VCaP (cell line): ENCODE measurements at regions not wholly inside any gene's neighbourhood (a gene's known extent, or its start where the extent isn't known, plus 50 kb on each side); places are given as distances from the start of the nearest gene placed in this dataset.

ENCODE experiments used
- H3K27ac ChIP-seq: fragments of 450-650 bp; 2 replicates; pipeline ENCODE4 v1.5.1; 2017
- TF ChIP-seq, protein P1 (sequence below): fragments of 450-650 bp; conservative IDR thresholded peaks from 2 replicates; pipeline ENCODE4 v1.5.1; 2017; ENCODE audit warnings: mild to moderate bottlenecking, moderate library complexity

DNA sequence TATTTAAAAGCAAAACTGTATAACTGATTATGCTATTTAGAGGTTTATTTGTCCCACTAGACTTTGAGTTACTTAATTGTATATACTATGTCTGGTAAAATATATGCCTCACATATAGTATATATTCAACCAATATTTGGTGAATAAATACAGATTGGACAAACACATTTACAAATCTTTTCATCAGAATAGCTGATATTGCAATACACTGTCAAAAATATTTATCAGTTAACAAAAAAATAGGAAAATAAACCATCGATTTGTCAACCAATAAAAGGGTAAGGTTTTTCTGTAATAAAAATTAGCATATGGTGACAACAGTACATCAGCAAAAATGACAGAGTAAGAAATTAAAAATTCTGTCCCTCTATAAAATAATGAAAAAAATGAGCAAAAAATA is 889.9 kb upstream of the INTU start:
- TF ChIP-seq, protein P1, sequence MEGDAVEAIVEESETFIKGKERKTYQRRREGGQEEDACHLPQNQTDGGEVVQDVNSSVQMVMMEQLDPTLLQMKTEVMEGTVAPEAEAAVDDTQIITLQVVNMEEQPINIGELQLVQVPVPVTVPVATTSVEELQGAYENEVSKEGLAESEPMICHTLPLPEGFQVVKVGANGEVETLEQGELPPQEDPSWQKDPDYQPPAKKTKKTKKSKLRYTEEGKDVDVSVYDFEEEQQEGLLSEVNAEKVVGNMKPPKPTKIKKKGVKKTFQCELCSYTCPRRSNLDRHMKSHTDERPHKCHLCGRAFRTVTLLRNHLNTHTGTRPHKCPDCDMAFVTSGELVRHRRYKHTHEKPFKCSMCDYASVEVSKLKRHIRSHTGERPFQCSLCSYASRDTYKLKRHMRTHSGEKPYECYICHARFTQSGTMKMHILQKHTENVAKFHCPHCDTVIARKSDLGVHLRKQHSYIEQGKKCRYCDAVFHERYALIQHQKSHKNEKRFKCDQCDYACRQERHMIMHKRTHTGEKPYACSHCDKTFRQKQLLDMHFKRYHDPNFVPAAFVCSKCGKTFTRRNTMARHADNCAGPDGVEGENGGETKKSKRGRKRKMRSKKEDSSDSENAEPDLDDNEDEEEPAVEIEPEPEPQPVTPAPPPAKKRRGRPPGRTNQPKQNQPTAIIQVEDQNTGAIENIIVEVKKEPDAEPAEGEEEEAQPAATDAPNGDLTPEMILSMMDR, result no peak
- no peak overlapping the region for H3K27ac ChIP-seq

DNA sequence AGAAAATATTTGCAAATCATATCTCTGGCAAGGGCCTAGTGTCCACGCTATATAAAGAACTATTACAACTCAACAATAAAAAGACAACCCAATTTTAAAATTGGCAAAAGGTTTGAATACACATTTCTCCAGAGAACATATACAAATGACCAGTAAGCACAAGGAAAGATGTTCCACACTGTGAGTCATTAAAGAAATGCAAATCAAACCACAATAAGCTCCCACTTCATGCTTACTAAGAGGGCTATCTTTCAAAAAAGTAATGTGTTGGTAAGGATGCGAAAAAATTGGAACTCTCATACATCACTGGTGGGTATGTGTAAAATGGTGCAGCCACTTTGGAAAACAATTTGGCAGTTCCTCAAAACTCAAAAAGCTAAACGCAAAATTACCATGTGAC is 884.0 kb upstream of the INTU start:
- TF ChIP-seq, protein P1, result no peak
- no peak overlapping the region for H3K27ac ChIP-seq

DNA sequence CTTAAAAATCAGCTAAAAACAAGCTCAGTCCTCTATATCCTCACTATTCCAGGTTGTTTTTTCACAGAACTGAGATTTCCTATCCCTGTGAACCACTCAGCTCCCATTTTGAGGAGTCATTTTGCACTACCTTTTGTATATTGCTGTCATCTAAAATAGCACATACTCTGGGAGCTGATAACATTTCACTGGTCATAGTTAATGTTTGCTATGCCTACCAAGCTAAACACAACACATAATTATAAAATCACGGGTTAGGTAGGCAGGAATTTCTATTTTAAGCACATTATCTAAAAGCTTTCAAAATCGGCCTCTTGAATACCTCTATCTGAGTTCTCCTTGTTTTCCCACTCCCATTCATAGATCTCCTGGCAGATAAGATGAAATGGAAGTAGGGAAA is 882.0 kb upstream of the INTU start:
- TF ChIP-seq, protein P1, result no peak
- H3K27ac ChIP-seq, result no peak overlapping the region

DNA sequence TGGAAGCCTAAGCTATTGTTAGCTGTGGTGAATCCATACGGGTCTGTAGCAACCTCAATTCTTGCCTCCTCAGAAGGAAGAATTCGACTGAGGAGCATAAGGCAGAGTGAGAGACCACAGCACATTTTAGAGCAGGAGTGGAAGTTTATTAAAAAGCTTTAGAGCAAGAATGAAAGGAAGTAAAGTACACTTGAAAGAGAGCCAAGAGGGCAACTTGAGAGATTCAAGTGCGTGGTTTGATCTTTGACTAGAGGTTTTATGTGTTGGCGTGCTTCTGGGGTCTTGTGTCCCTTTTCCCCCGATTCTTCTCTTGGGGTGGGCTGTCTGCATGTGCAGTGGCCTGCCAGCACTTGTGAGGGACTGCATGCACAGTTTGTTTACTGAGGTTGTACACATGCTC is 880.6 kb upstream of the INTU start:
- TF ChIP-seq, protein P1, result no peak
- H3K27ac ChIP-seq, result no peak overlapping the region

DNA sequence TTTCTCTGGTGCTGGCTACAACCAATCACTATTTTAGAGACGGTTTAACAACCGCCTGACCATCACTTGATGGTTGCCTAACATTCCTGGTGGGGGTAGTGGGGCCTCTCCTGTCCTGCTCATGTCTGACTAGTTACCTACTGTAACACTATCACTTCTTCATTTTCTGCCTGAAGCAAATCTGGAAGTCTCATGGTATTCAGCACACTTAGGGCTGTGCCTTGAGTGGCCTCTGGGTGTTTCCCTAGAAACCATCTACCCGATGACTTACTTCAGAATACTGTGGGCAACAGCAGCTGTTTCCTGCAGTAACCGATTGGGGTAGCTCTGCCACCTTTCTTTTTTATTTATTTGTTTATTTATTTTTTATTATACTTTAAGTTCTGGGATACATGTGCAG is 880.1 kb upstream of the INTU start:
- H3K27ac ChIP-seq, result no peak overlapping the region
- TF ChIP-seq, protein P1, result no peak

DNA sequence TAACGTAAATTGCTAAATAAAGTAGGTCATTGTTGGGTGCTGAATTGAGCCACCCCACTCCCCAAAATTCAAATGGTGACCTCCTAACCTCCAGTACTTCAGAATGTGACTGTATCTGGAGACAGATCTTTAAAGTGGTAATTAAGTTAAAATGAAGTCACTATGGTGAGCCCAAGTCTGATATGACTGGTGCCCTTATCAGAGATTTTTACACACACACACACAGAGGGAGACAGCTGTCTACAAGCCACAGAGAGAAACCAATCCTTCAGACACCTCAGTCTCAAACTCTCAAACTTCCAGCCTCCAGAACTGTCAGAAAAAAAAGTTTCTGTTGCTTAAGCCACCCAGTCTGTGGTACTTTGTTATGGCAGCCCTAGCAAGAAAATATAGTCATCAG is 879.2 kb upstream of the INTU start:
- TF ChIP-seq, protein P1, result no peak
- H3K27ac ChIP-seq, result no peak overlapping the region

DNA sequence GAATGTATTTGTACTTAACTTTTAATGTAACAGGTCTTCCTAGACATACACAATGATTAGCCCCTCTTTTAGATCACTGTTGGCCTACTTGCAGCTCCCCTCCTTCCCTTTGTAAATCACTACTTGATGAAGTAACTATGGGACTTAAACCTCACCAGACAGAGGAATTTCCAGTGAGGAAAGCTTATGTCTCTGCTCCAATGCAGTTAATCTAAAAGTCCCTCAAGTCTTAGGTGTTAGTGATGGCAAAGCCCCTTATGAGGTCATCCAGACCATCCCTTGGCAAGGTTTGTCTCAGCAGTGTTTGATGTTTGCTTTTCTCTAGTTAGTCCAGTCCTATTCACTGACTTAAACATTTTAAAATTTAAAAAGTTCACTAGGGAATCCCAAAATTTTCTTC is 877.3 kb upstream of the INTU start:
- no peak overlapping the region for H3K27ac ChIP-seq
- TF ChIP-seq, protein P1, result no peak
